ENCODE measurements at regions not wholly inside any gene's neighbourhood (a gene's known extent, or its start where the extent isn't known, plus 50 kb on each side); places are given as distances from the start of the nearest gene placed in this dataset.

GRCh38 chr20:56928007-56928406 lies 298.9 kb downstream of the TFAP2C start:
- RAD21 ChIA-PET (ENCODE audit: unreplicated experiment) = no interaction called here
- ATAC-seq = no peak
- intact Hi-C loops (cut with micrococcal nuclease; ENCODE audit: unreplicated experiment) = no loop called here
- H4K20me1 ChIP-seq (ENCODE audit: control insufficient read depth, insufficient read depth) = no peaks in the 10 kb centered on the region
- no peak for TF ChIP-seq TCF7 (IDR thresholded peaks at IDR 0.05; ENCODE audit: borderline replicate concordance)
- H3K4me2 ChIP-seq (ENCODE audit: control insufficient read depth, insufficient read depth) = no peak overlapping the region
- H3K4me1 ChIP-seq (ENCODE audit: control insufficient read depth, insufficient read depth, low read length) = no peaks in the 10 kb centered on the region
- no TSS peak for BruUV-seq (replicated peaks)
- POLR2A ChIA-PET = no interaction called here
- H3K9ac ChIP-seq (ENCODE audit: control insufficient read depth, insufficient read depth, low read length) = no peak overlapping the region
- no peak overlapping the region for H3K27ac ChIP-seq (ENCODE audit: control insufficient read depth, insufficient read depth)
- DNase-seq (ENCODE audit: low read depth, low spot score) = no peak
- H3K79me2 ChIP-seq (ENCODE audit: control insufficient read depth, insufficient read depth, low read length) = no peaks in the 10 kb centered on the region
- H3K4me3 ChIP-seq = no peak overlapping the region
- H2AFZ ChIP-seq (ENCODE audit: control insufficient read depth, low read depth, low read length) = no peak overlapping the region
- SMC1A ChIA-PET (ENCODE audit: uncharacterized antibody, unreplicated experiment) = no interaction called here
- H3K27me3 ChIP-seq (replicated peaks in 1 of 2; ENCODE audit: control insufficient read depth in 2 of 2, insufficient read depth in 2 of 2, low read length in 1 of 2) = peaks cover 0 to 22% of the 10 kb centered on the region in 2 experiments; a peak in 2 of 4 replicates
- no peak for FAIRE-seq
- no peaks in the 10 kb centered on the region for H3K9me3 ChIP-seq (replicated peaks; ENCODE audit: control insufficient read depth, insufficient read depth, low read length)
- WGBS (ENCODE audit: insufficient coverage, insufficient replicate concordance, low lambda C conversion rate, missing lambda C conversion rate) = 18% methylated on average over 3 of the region's 5 CpGs
- in situ Hi-C loops (cut with MboI) = no loop called here
- no peaks in the 10 kb centered on the region for H3K36me3 ChIP-seq (ENCODE audit: control insufficient read depth in 2 of 2, insufficient read depth in 2 of 2, low read length in 1 of 2)
- CTCF ChIA-PET = no interaction called here

GRCh38 chr20:56929606-56930005 lies 300.5 kb downstream of the TFAP2C start:
- Histone ChIP-seq H3K79me2 (ENCODE audit: control insufficient read depth, insufficient read depth, low read length) (no peaks in the 10 kb centered on the region), H3K4me2 (ENCODE audit: control insufficient read depth, insufficient read depth) (no peak overlapping the region), H4K20me1 (ENCODE audit: control insufficient read depth, insufficient read depth) (no peaks in the 10 kb centered on the region), H3K4me1 (ENCODE audit: control insufficient read depth, insufficient read depth, low read length) (no peaks in the 10 kb centered on the region), H3K27me3 (replicated peaks in 1 of 2; ENCODE audit: control insufficient read depth in 2 of 2, insufficient read depth in 2 of 2, low read length in 1 of 2) (peaks cover 0 to 11% of the 10 kb centered on the region in 2 experiments; a peak in 2 of 4 replicates), H3K27ac (ENCODE audit: control insufficient read depth, insufficient read depth) (no peak overlapping the region), H2AFZ (ENCODE audit: control insufficient read depth, low read depth, low read length) (no peak overlapping the region), H3K36me3 (ENCODE audit: control insufficient read depth in 2 of 2, insufficient read depth in 2 of 2, low read length in 1 of 2) (no peaks in the 10 kb centered on the region), H3K9me3 (replicated peaks; ENCODE audit: control insufficient read depth, insufficient read depth, low read length) (no peaks in the 10 kb centered on the region), H3K4me3 (no peak overlapping the region), H3K9ac (ENCODE audit: control insufficient read depth, insufficient read depth, low read length) (no peak overlapping the region)
- no peak for ATAC-seq
- no peak for FAIRE-seq
- no TSS peak for BruUV-seq (replicated peaks)
- 10% methylated on average over 7 of the region's 7 CpGs for WGBS (ENCODE audit: insufficient coverage, insufficient replicate concordance, low lambda C conversion rate, missing lambda C conversion rate)
- intact Hi-C loops (cut with micrococcal nuclease; ENCODE audit: unreplicated experiment) = no loop called here
- no peak for DNase-seq (ENCODE audit: low read depth, low spot score)
- RAD21 ChIA-PET (ENCODE audit: unreplicated experiment) = no interaction called here
- CTCF ChIA-PET = no interaction called here
- in situ Hi-C loops (cut with MboI) = no loop called here
- POLR2A ChIA-PET = no interaction called here
- SMC1A ChIA-PET (ENCODE audit: uncharacterized antibody, unreplicated experiment) = no interaction called here
- TF ChIP-seq ATF3 (IDR thresholded peaks at IDR 0.05; ENCODE audit: borderline replicate concordance, extremely low read depth, low read depth, low read length) (no peak), E2F8 (IDR thresholded peaks at IDR 0.05; ENCODE audit: low read depth, partially characterized antibody) (no peak), JUNB (IDR thresholded peaks at IDR 0.05) (no peak), BACH1 (IDR thresholded peaks at IDR 0.05; ENCODE audit: borderline replicate concordance) (no peak), RELA (IDR thresholded peaks at IDR 0.05; ENCODE audit: borderline replicate concordance, partially characterized antibody) (no peak), USF1 (IDR thresholded peaks at IDR 0.05; ENCODE audit: borderline replicate concordance, extremely low read length, insufficient read depth, low read depth, low read length) (no peak), TBL1XR1 (IDR thresholded peaks at IDR 0.05; ENCODE audit: low read depth, low read length) (no peak), PAX8 (IDR thresholded peaks at IDR 0.05) (no peak), TCF7 (IDR thresholded peaks at IDR 0.05; ENCODE audit: borderline replicate concordance) (no peak), KLF5 (IDR thresholded peaks at IDR 0.05; ENCODE audit: partially characterized antibody) (no peak), SKIL (IDR thresholded peaks at IDR 0.05; ENCODE audit: low read depth, poor library complexity, severe bottlenecking) (no peak), SREBF1 (IDR thresholded peaks at IDR 0.05; ENCODE audit: low read length) (no peak), ESRRA (IDR thresholded peaks at IDR 0.05; ENCODE audit: low read length) (no peak)
